Stimulated activated naive CD8-positive, alpha-beta T cell treated with anti-CD3 and anti-CD28 coated beads, Interleukin-15, Interleukin-2, amounts not matched to agents 100 U/mL and 50 U/mL, for 24 hours (primary cell): ENCODE measurements at regions not wholly inside any gene's neighbourhood (a gene's known extent, or its start where the extent isn't known, plus 50 kb on each side); places are given as distances from the start of the nearest gene placed in this dataset.

Experiments
- ATAC-seq: fragments of 150-1000 bp; cut with Tn5 transposase; one replicate; pipeline ENCODE4 v1.10.0; 2021
- DNase-seq: peaks from one replicate; pipeline ENCODE4 v3.0.0; 2021

DNA sequence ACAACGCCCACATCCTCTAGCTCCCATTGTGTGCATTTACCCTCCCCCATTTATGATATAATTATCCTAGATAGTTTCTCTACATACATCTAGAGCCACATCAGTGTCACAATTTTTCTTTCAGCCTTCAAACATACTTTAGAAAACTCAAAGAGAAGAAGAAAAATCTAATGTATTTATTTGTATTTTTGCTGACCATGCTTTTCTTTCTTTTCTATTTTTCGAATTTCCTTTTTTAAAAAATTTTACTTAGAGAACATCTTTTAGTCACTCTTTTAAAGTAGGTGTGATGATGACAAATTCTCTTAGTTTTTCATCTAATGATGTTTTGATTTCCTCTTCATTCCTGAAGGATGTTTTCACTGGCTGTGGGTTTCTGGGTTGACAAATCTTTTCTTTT is 117.0 kb upstream of the CHL1 start:
- ATAC-seq (no peak), DNase-seq (no peak)

DNA sequence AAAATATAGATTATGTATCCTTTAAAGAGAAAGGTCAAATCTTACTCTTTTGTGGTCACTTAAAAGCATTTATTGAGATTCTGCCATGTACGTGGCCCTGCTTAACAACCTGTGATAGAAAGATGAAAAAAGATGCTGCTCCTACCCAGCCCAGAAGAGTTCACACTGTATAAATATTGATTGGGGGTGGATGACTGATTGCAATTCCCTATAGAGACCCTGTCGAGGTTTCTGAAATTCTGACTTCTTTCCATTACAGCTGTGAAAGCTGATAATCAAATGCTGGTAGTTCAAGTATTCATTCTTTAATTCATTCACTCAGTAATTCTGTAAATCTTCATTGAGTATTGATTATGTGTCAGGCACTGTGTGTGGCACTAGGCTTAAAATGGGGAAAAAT is 114.1 kb upstream of the CHL1 start:
- no peak for DNase-seq

GRCh38 chr3:83096-83495 is 113.5 kb upstream of the CHL1 start:
- DNase-seq (no peak), ATAC-seq (no peak)

More for the DNA sequence above, 114.1 kb upstream of the CHL1 start:
- no peak for ATAC-seq

- ATAC-seq (no peak), DNase-seq (no peak)
Measured at GRCh38 chr3:85180-85579, 111.4 kb upstream of the CHL1 start.

GRCh38 chr3:88267-88666 is 108.3 kb upstream of the CHL1 start:
- DNase-seq, result no peak
- no peak for ATAC-seq

- ATAC-seq (no peak), DNase-seq (no peak)
Measured at GRCh38 chr3:93746-94145, 102.8 kb upstream of the CHL1 start.

- no peak for ATAC-seq
- no peak for DNase-seq
Measured at GRCh38 chr3:96259-96658, 100.3 kb upstream of the CHL1 start.

DNA sequence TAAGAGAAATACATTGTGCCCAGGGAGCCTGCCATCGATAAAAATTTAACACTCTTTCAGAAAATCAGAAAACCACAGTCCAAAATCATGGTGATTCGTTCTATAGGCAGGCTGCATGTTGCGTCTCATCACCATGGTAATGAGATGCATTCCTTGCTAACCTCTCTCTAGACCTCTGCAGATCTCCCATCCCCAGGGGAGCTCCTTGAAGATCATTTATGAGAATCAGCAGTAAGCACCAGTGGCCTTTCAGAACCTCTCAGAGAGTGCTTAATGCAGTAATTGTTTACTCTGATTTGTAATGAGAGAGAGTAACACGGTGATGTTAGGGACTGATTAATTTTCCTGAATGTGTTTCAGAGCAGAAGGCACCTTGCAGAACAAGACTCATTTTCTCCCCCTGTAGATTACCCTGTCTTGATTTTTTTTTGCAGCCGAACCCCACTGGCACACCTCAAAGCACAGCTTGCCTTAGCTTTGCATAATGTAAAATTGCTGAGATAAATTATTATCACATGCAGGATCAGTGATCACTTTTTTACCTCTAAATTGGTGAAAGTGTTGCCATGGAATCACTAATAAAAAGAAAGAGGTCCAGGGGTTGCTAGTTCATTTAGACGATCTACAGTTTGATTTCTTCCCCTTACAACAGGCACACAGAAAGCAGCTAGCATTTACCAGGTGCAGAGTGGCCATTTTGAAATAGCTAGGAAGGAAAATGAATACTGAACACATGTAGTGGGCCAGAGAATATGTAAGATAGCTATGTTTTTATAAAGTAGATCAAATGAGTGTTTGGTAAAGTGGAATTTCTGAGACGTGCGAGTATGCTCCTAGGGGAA is 98.9 kb upstream of the CHL1 start:
- ATAC-seq (no peak), DNase-seq (no peak)

DNA sequence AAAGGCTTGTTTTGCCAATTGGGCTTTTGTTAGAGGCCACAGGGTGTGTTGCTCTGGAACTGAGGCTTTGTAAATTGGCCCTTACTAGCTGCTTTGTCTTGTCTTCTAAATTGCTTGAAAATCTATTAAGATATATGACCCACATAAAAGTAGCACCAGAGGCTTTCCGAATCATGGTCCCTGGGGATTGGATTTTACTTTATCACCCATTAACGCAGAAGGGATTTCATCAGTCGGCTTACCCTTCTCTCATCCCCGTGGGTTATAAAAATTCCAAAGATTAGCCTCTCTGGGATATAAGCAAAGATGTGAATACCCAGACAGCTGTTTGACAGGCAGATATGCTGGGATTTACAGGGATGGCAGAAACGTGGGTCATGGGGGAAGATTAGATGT is 98.3 kb upstream of the CHL1 start:
- no peak for DNase-seq
- ATAC-seq, result no peak

DNA sequence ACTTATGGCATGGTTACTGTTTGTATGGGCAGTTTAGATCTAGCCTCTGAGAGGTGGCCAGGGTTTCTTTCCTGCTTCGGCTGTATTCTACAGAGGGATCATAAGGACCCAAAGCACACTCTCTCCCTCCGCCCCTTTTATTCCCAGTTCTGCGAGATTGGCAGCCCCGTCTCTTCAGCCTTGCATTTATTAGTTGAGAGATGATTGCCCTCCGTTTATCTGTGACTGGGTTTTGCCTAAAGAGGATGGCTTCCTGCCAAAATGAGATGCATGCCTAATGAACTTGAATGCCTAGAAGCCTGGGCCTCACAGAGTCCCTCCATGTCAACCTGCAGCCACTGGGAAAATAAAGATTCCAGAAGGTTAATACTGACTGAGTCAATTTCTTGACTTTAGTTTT is 97.1 kb upstream of the CHL1 start:
- no peak for DNase-seq
- no peak for ATAC-seq

GRCh38 chr3:102484-102883 is 94.1 kb upstream of the CHL1 start:
- ATAC-seq (no peak), DNase-seq (no peak)

GRCh38 chr3:103991-104390 is 92.6 kb upstream of the CHL1 start:
- ATAC-seq (no peak), DNase-seq (no peak)

- no peak for DNase-seq
Measured at GRCh38 chr3:105585-105984, 91.0 kb upstream of the CHL1 start.

GRCh38 chr3:106619-107018 is 89.9 kb upstream of the CHL1 start:
- ATAC-seq (no peak), DNase-seq (no peak)

More at GRCh38 chr3:105585-105984, 91.0 kb upstream of the CHL1 start:
- ATAC-seq, result no peak

DNA sequence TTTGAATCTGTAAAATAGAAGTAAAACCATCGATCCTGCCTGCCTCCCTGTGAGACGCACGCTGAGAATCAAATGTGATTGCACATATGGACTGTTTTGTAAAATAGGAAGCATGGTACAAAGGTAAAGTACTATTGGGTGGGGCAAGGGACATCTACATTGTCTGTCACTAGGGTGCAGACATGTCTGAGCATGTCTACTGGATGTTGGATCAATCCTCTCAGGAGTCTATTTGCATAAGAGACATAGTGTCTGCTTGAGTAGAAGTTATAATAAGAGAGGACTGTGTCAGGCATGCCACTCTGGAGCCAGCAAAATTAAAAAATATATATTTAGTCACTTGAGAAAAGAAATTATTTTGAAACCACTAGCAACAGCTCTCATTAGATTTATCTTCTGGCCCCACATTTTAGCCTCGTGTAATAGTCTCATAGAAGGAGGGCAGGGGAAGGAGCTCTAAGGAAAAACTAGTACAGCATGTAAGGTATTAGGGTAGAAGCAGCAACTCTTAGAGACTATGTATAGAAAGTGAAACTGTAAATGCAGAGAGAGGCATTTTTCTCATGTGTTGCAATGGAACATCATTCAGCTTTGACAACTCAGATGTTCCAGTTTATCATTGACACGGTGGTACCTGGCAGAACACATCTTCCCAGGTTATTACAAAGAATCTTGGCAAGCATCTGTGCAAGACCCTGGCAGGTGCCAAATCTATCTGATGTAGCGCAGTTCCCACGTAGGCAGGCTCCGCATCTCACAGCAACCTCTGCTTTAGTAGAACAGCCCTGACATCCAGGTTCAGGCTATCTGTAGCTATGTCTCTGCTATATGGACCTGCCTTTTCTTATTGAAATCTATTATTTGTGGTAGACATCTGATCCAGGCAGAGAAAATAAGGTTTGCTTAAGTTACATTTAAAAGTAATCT is 85.2 kb upstream of the CHL1 start:
- DNase-seq (no peak), ATAC-seq (no peak)

GRCh38 chr3:112773-113172 is 83.8 kb upstream of the CHL1 start:
- ATAC-seq (no peak), DNase-seq (no peak)

DNA sequence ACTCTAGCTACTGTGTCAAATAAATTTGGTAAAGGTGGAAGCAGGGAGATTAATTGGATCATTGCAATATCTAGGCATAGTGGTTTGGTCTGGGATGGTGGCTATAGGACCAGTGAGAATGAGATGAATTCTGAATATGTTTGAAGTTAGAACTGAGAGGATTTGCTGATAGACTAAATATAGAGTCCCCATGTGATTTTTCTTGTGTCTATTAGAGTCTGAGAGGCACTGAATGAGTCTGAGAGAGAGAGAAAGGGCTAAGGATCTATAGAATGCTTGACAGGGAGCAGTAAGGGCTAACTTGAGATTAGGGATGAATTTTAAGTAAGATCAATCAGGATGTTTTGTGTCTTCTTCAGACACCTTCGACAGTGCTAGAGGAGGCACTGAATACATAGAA is 77.9 kb upstream of the CHL1 start:
- DNase-seq, result no peak
- ATAC-seq, result no peak

DNA sequence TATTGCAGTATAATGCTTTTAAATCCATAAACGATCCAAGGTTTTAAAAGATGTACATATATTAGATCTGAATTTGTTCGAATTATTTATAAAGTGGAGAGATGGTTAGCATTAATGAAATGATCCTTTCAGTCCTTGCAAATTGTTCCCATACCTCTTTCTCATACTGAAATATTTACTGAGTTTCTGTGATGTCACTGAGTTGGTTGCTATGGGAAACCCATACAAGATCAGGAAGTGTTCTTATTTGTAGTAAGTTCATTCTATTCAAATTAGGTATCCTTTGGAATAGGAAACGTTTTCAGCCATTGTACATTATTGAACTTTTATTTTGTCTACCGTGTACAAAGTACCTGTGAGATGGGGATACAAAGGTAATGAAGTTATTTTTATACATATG is 73.2 kb upstream of the CHL1 start:
- DNase-seq, result no peak
- no peak for ATAC-seq

DNA sequence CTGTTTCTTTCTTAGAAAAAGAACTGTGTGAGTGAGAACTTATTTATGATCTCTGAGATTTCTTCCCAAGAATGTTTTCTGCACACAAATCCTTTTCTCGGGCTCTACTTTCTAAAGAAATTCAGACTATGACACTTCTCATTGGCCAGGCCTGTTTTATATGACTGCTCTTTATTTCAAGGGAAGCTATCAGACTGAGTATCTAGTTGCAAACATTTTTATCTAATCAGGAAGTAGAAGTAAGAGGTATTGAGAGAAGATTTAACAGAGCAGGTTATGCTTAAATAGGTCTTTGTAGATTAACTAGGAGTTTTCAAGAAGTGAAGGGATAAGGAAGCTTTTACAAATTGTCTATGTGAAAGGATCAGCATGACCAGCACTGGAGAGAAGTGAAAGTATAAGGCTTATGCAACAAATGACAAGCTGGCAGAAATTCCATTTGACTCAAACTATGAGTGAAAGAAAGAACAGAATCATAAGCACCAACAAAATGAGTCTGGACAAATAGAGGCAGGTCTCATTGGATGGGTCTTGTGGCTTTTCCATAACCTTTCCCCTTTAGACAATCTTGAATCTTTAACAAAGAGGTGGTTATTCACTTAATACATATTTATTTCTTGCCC is 71.9 kb upstream of the CHL1 start:
- DNase-seq, result no peak
- no peak for ATAC-seq

GRCh38 chr3:128515-129172 is 67.9 kb upstream of the CHL1 start:
- DNase-seq (no peak), ATAC-seq (no peak)

- DNase-seq, result no peak
- no peak for ATAC-seq
Measured at GRCh38 chr3:131151-131888, 65.2 kb upstream of the CHL1 start.

GRCh38 chr3:132378-132777 is 64.2 kb upstream of the CHL1 start:
- no peak for DNase-seq
- ATAC-seq, result no peak
